Transverse colon (tissue), 4 donors: ENCODE measurements at regions not wholly inside any gene's neighbourhood (a gene's known extent, or its start where the extent isn't known, plus 50 kb on each side); places are given as distances from the start of the nearest gene placed in this dataset.

ENCODE experiments used
- EP300 ChIP-seq: sonication (generic); formaldehyde crosslinking; IDR thresholded peaks from one replicate; pipeline ENCODE4 v1.6.1; 2017; ENCODE audit warnings: antibody characterized with exemption, low read depth
- POLR2A ChIP-seq: fragments of 450-650 bp; IDR thresholded peaks from one replicate; pipeline ENCODE4 v1.6.1; 2016; ENCODE audit warnings: antibody characterized with exemption, mild to moderate bottlenecking, moderate library complexity
- POLR2AphosphoS5 ChIP-seq, 3 donors: sonication (generic); formaldehyde crosslinking; IDR thresholded peaks; one replicate each; pipeline ENCODE4 v1.6.1; 2016; ENCODE audit warnings: antibody characterized with exemption in 3 of 3
- TF ChIP-seq, protein P1 (sequence below), 5 experiments: fragments of 200-600 bp in 3 of 5; fragments of 450-650 bp in 2 of 5; sonication (generic) in 3 of 5; IDR thresholded peaks; 1 replicate in 2 of 5; 2 replicates in 3 of 5; pipeline ENCODE4 v1.5.1; 2016 to 2017; ENCODE audit warnings: antibody characterized with exemption in 5 of 5, inconsistent platforms in 3 of 5, mild to moderate bottlenecking in 2 of 5, moderate library complexity in 1 of 5

- TF ChIP-seq POLR2A = no peak
- TF ChIP-seq POLR2AphosphoS5 (IDR thresholded peaks at IDR 0.05) = no peak
- TF ChIP-seq, protein P1, sequence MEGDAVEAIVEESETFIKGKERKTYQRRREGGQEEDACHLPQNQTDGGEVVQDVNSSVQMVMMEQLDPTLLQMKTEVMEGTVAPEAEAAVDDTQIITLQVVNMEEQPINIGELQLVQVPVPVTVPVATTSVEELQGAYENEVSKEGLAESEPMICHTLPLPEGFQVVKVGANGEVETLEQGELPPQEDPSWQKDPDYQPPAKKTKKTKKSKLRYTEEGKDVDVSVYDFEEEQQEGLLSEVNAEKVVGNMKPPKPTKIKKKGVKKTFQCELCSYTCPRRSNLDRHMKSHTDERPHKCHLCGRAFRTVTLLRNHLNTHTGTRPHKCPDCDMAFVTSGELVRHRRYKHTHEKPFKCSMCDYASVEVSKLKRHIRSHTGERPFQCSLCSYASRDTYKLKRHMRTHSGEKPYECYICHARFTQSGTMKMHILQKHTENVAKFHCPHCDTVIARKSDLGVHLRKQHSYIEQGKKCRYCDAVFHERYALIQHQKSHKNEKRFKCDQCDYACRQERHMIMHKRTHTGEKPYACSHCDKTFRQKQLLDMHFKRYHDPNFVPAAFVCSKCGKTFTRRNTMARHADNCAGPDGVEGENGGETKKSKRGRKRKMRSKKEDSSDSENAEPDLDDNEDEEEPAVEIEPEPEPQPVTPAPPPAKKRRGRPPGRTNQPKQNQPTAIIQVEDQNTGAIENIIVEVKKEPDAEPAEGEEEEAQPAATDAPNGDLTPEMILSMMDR (IDR thresholded peaks at IDR 0.05) = no peak
- TF ChIP-seq EP300 = no peak
These were observed 413.5 kb upstream of the INTU start for GRCh38 chr4:127219232-127219631.
